ENCODE measurements at regions not wholly inside any gene's neighbourhood (a gene's known extent, or its start where the extent isn't known, plus 50 kb on each side); places are given as distances from the start of the nearest gene placed in this dataset.

DNA sequence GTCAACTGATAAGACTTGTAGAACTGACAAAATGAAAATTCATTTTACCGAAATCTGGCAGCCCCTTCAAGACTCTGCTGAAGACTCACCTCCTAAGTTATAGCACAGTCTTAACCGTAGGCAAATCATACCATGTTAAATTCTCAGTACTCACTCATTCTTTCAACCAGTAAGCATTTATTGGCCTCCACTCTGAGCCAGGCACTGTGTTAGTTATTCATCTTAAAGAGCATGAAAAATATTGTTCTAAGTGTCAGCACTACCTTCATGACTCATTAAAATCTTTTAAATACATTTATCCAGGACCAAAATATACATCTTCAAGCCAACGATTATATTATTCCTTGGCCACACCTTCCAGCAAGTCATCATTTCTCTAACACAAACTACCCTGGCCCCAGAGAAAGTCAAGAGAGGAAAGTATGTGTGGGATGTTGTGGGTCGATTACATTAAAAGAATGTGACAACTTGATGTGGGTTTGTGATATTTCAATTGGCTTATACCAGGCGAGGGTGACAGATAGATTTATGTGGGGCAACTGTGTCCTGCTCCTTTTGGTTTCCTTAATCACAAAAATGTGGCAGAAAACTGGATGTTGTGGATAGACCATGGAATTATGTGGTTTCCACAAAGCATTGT lies 55.0 kb downstream of the TMEM30B start:
- DNase-seq (ENCODE audit: low spot score) = no peak

DNA sequence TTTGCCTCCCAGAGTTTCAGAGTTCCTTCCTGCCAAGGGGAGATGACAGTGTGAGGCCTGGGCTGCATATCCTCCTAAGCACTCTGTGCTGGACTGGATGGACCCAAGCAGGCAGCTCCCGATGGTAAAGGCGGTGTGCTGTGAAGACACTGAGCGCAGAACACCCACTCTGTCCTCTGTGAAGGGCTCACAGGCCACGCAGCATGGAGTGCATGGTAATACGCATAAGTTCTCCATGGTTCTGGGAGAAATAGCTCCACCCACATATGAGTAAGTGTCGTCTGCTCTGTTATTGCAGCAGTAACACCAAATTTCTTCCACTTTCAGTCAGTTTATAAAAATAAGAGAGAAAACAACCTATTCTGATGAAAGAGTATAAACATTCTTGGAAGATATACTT lies 55.8 kb downstream of the TMEM30B start:
- DNase-seq (ENCODE audit: low spot score) = no peak

DNA sequence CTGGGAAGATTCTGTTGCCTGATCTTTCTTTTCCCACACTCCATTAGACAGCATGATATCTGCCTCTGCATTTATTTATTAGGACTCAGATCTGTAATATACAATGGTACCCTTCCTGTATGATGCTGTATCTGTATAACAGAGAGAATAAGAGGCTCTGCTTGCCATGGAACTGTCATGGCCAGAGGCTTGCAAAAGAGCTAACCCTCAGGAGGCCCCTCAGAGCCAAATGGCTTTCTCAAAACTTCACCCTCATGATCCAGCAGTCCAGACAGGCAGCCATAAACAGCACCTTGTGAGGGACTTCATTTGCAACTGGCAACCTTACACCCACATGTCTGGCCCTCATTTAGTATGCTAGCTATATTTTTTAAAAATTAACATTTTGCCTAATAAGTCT lies 57.6 kb downstream of the TMEM30B start:
- no peak for DNase-seq (ENCODE audit: low spot score)

DNA sequence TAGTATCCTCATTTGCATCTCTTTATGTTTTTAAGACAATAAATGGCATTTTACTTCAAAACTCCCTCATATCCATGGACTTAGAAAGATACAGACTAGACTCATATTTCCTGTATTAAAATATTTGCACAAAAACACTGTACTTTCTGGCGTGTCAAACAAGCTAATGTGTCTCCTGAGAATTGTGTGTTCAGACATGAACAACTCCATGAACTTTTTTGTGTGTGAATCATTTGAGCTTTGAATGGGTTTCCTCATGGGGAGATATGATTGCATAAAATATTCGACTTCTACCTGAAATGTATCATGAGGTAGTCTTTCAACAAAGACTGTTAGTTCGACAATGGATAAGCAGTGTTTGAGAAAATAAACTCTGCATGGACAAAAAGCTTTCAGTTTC lies 58.8 kb downstream of the TMEM30B start:
- no peak for DNase-seq (ENCODE audit: low spot score)

DNA sequence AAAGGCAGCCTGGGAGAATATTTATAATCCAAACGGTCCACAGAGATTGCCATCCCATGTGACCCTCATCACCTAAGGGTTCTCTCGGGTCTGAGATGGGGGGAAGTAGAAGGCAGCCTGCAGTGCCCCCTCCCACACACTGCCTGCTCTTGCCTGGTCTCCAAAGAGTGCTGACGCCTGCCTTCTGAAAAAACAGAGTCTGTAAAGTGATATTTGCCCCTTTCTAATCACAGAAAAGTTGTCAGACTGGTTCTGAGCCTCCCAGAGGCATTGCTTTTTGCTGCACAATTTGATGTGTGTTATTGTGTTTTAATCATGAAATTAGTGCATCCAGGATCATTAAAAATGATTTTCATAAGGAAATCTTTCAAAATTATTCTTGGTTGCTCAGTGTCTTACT lies 59.2 kb downstream of the TMEM30B start:
- DNase-seq (ENCODE audit: low spot score) = no peak

DNA sequence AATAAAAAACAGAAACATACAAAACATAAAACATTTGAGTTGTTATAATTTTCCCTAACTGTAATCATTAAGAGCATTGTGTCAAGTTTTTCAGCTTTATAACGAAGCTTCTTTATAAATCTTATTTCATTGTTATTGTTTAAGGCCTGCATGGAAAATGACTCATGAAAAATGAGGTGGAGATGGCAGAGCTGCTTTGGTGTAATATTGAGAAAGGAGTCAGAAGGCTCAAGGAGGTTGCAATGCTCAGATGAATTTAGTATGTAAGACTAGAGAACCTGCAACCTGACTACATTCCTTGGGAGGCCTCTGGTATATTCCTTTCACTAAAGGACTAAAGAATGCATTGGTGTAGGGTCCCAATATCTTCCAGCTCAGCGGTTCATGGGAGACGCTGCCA lies 61.5 kb downstream of the TMEM30B start:
- DNase-seq (ENCODE audit: low spot score) = no peak

DNA sequence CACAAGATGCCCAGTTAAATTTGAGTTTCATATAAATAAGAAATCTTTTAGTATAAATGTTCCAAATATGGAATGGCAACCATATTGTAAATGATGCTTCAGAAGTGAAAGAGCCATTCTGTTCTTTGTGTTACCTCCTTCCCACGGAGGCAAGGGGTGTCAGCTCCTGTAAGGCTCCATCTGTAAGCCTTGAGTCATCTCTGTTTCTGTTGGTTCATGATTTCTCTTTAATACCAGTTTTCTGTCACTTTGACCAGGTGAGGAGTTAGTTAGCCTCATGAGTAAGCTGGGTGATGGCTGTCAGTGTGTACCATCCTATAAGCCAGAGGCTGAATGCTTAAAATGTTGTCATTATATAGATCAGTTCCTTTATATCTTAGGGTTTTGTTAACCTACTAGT lies 61.9 kb downstream of the TMEM30B start:
- no peak for DNase-seq (ENCODE audit: low spot score)

DNA sequence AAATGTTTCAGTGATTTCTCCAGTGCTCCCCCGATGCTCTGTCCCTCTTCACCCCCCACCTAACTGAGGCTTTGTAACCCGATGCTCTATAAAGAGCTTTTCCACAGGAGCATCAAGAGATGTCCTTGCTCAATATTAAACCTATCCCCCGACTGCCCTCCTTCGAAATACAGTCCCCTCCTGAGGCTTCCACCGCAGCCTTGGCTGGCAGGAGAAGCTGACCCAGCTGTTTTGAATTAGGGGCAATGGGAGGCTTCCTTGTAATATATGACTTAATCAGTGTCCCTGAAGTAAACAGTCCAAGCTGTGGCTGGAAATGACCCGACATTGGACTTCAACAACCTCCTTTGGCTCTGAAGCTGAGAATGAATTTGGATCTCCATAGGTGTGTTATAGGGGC lies 62.4 kb downstream of the TMEM30B start:
- DNase-seq (ENCODE audit: low spot score) = no peak

DNA sequence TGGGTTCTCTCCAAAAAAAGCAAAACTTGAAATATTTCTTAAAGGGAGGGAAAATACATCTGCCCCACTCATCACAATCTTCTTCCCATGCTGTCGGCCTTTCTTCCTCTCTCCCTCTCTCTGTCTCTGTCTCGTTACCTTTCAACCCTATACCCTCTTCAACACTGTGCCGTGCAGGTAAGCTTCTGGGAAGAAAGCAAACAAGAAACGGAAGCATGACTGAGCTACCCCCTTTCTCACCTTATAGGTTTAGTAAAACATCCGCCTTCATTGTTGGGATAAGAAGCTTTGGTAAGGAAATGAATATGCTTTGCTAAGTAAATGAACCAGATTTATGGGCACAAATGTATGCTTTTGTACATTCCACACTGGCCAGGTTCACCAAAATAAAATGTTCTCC lies 63.0 kb downstream of the TMEM30B start:
- DNase-seq (ENCODE audit: low spot score) = no peak

DNA sequence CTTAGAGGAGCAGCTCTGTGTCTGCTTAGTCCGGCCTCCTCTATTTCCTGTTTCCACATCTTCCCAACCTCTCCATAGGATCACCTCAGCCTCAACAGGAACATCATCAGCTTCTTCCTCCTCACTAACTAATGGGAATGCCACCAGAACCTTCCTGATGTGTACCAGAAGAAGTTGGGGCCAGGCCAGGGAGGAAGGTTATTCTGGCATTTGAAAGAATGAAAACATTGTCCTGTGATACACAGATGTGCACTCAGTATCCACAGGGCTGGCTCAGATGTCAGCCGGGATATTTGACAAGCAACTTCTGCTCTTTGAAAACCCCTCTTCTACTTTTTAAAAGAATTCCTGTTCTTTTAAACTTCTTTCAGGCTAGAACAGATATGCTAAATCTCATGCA lies 63.6 kb downstream of the TMEM30B start:
- DNase-seq (ENCODE audit: low spot score) = no peak

DNA sequence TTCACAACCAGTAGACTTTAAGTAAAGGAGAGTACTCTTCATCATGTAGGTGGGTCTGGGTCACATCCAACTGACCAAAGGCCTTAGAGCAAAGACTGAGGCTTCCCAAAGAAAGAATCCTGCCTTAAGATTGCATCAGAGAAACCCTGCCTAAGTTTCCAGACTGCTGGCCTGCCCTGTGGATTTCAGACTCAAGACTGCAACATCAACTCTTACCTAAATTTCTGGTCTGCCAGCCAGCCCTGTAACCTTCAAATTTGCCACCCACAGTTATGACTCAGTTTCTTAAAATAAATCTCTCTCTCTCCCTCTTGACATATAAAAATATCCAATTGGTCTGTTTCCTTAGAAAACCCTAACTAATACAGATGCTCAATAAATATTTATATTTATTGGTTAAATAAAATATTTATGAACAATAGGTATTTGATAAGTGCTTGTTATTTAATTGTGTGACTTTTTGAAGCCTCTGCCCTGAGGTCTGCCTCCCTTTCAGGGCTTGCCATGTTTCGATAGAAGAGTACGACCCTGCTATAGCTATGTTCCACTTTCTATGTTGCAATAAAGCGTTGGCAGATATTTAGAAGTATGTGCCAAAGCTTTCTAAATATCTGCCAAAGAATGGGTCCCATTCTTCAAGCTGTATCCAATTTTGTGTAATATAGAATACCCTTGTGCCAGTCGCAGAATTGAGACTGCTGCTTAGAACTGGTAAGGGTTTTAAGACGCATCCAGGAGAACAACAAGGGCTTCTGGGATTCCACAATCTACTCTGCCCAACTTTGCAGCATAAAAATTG lies 65.7 kb downstream of the TMEM30B start:
- DNase-seq (ENCODE audit: low spot score) = no peak

DNA sequence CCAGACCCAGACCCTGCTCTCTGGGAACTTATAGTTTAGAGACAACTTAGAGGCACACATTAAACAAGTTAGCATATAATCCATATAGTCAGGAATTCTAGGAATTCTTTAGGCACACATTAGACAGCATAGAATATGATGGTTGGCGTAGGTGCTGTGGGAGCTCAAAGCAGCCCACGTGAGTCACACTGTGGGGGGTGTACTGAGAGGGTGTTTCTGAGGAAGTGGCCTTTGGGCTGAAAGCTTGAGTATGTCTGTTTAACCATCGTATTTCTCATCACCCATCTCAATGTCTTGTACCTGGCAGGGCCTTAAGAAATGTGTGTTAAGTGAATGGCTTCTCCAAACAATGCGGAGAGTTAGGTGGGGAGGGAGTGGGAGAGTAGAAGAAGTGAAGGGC lies 67.2 kb downstream of the TMEM30B start:
- DNase-seq (ENCODE audit: low spot score) = no peak

DNA sequence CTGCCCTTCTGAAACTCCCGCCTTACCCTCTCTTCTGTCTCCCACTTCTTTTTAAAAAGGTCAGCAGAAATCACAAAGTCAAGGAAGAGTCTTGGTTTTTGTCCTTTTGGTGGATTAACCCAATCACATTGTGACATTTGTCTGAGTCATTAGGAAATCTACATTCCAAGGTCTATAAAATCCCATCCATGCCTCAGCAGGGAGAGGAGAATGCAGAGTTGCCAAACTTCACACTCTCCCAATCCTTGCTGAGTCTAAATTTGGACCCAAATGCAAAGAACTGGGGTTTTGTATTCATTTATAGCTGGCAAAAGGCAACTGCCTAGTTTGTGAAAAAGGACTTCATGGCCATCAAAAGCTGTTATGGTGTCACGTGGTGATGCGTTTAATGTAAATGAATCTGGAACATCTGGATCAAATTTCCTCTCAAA lies 67.9 kb downstream of the TMEM30B start:
- DNase-seq (ENCODE audit: low spot score) = no peak

DNA sequence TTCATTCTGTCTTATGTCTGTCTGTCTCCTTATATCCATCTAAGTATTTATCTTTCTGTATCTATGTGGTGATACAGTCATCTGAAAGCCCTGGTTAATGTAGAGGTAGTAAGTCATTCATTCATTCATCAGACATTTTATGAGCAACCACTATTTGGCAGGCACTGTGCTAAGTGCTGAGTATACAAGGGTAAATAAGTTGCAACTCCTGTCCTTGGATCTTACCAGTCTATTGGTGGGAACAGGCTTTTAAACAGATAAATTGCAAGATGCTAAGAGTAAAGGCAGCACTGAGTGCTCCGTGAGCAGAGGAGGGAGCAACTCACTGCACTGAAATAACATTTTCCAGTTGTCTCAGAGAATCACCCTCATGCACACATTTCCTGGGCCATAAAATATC lies 68.6 kb downstream of the TMEM30B start:
- no peak for DNase-seq (ENCODE audit: low spot score)

DNA sequence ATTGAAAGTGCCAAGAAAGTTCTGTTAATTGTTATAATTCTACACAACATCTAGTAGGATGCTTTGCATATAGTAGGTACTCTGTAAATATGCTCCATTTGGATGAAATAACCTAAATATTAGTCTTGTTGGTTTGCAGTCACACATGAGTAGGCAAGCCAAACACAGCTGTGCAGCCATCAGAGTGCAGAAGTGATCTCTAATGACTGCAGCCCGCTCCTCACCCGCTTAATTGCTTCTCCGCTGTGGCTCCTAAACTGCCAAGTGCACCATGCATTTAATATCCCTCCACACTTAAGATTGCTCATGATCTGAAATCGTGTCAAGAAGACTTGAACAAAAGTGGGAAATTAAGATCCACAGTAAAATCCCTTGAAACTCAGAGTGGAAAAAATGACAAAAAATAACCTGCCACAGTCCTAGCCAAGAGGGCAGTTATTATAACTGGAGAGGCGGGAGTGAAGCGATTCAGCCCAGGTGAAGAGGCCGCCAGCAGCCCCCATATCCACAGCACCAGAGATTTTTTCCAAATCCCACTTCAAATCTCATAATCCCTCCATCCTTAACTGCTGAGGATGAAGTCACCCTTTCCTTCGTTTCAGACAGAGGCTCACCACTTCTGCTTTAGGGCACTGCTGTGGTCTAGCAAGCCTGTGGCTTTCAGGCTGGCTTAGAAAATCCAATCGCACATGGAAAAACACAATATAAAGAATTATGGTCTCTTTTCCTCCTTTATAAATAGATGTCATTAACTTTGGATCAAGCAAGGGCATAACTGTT lies 69.5 kb downstream of the TMEM30B start:
- no peak for DNase-seq (ENCODE audit: low spot score)

DNA sequence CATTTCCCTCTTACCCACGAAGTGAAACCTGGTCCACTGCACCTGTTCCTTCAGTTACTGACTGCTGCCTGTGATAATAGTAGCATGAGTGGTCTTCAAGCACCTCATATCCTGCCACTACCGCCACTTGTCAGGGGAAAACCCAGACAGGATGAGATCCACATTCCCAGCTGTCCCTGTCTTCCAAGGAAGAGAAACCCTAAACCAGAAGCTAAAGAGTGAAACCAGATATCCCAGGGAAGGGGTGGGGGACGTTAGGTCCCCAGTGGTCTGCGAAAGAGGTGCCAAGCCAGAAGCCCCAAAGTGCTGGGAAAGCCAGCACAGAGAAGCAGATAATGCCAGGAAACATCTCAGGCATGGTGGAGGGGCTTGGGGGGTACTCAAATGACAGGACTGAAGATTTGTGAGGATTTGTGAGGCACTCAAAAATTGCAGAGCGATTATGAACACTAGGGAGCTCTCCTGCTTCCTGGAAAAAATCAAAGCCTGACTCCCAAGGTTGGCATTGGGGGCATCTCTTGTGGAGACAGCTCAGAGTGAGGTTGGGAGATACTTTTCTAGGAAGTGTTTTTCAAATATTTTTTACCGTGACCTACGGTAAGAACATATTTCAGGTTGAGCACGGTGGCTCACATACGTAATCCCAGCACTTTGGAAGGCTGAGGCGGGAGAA lies 77.9 kb downstream of the TMEM30B start:
- no peak for DNase-seq (ENCODE audit: low spot score)

DNA sequence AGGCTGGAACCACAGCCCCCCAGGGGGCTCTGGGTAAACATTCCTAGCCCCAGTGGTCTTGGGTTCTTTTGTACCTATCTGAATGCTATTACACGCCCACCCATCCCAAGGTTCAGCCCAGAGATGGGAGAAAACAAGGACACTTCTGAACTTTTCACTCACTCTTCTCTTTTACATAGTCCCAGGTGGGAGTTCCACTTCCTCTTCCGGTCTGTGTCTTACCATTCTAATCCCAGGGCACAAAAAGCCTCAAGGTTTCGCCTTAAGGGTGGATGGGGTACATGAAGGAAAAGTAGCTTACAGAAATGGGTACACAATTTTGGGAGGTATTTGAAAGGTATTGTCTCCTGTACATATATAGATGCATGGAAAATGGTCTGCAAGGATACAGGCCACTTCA lies 79.0 kb downstream of the TMEM30B start:
- no peak for DNase-seq (ENCODE audit: low spot score)

DNA sequence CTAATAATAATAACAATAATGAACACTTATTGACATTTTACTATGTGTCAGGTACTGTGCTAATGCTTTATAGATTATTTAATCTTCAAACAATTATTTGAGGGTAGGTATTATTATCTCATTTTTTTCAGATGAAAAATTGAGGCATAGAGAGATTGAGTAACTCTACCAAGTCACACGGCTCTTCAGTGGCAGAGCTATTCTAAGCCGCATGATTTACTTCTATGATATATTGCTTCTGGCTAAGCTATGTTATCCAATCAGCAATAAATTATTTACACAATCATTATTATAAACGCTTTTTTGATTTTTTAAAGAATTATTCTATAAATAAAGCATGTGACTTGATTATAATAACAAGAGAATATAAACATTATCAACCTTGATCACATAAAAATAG lies 80.0 kb downstream of the TMEM30B start:
- no peak for DNase-seq (ENCODE audit: low spot score)

DNA sequence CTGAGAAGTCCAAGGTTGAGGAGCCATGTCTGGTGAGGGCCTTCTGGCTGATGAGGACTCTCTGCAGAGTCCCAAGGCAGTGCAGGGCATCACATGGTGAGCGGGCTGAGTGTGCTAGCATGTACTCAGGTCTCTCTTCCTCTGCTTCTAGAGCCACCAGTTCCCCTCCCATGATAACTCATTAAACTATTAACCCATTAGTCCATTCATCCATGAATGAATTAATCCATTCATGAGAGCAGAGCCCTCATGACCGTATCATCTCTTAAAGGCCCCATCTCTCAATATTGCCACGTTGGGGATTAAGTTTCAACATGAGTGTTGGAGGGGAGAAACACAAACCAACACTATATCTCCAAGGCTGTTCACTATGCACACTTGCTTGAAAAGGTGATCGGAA lies 83.7 kb downstream of the TMEM30B start:
- no peak for DNase-seq (ENCODE audit: low spot score)

DNA sequence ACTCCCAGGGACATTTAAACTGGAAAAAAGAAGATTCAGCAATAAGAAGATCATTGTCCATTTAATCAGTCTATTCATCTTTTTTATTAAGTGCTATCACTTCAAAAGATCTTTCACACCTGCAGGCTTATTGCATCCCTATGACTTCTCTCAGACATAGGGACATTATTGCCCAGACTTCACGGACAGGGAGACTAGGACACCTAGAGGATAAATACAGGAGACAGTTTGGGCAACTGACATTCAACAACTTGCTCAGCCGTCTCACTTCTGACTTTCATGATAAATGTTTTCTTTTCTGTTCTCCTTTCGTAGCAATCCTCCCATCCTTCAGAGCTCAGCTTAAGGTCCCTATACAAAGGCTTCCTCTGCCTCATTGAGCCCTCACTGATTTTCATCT lies 84.3 kb downstream of the TMEM30B start:
- DNase-seq (ENCODE audit: low spot score) = no peak

DNA sequence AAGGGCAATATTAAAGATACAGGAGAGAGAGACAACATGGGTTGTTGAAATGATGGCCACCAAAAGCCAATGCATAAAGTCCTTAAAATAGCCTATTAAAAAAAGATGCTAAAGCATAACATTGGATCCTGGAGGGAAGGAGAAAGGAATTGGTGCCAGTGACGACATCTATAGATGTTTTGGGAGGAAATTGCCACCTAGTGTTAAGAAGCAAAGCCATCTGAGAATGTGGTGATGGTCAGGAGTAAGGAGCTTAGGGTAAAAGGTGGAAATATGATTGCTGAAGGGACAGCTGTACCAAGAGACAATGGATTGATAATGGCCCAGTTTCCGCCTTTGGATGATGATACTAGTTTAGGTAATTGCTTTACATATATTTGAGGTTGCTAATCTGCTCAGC lies 85.1 kb downstream of the TMEM30B start:
- DNase-seq (ENCODE audit: low spot score) = no peak

DNA sequence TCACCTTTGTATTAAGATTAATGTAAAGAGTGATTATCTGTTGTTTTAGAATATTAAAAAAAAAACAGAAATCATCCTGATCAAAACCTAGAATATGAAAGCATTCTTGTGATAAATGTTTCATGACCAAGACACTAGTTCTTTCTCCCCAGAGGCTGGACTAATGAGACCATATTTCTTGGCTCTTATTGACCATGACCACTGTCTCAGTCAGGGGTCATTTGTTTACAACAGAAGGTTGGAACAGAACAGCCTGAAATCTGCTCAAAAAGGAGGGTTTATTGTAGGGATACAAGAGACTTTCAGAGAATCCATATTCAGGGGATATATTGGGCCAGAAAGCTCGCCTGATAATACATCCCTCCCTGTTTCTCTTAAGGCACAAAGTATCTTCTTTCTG lies 87.7 kb downstream of the TMEM30B start:
- no peak for DNase-seq (ENCODE audit: low spot score)

DNA sequence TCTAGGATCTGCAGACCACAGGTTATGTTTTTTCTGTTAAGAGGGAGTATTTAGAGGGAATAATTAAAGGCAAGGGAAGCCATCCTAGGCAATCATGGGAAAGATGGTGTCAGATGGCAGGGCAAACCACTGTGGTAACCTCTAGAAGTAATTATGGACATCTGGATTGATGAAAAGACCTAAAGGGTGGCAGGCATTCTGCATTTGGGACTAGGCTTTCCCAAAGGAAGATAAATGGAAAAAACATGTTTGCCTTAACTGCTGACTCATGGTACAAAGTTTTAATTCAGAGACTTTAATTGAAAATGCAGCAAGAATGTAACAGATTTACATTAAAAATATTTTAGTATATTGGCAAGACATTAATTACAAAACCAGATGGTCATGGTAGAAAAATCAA lies 88.1 kb downstream of the TMEM30B start:
- DNase-seq (ENCODE audit: low spot score) = no peak

All from D341Med (cell line).